Lower leg skin (tissue), 4 donors: ENCODE measurements at regions not wholly inside any gene's neighbourhood (a gene's known extent, or its start where the extent isn't known, plus 50 kb on each side); places are given as distances from the start of the nearest gene placed in this dataset.

Source experiments
- DNase-seq, 2 donors: peaks; one replicate each; pipeline ENCODE4 v3.0.0-alpha.2; 2019; ENCODE audit warnings: low spot score in 2 of 2
- H3K4me3 ChIP-seq: fragments of 200-600 bp; sonication (generic); 2 replicates; pipeline ENCODE4 v1.5.1; 2017; ENCODE audit warnings: mild to moderate bottlenecking, low read depth; ENCODE audit not compliant: poor library complexity, severe bottlenecking
- POLR2A ChIP-seq, 2 donors: fragments of 450-650 bp; IDR thresholded peaks; one replicate each; pipeline ENCODE4 v1.6.1; 2016 to 2017; ENCODE audit warnings: antibody characterized with exemption in 2 of 2, mild to moderate bottlenecking in 1 of 2, moderate library complexity in 1 of 2
- WGBS, 2 donors: methylation state at CpG; one replicate each; pipeline ENCODE4 v1.1.5; 2018; 5-methylcytosine and 5-hydroxymethylcytosine counted together
- intact Hi-C: fragments of 100-400 bp; cut with DNase I; formaldehyde crosslinking; loops from one replicate; pipeline ENCODE4 v1.15.0; 2023; ENCODE audit warnings: low total_unique reads
- TF ChIP-seq, protein P1 (sequence below), 3 donors: fragments of 450-650 bp; IDR thresholded peaks; one replicate each; pipeline ENCODE4 v1.5.1; 2016; ENCODE audit warnings: antibody characterized with exemption in 3 of 3, mild to moderate bottlenecking in 3 of 3, moderate library complexity in 2 of 3

- 60 to 69% methylated on average over 4 of the region's 4 CpGs for WGBS, 2 donors
- H3K4me3 ChIP-seq: no peak overlapping the region
- intact Hi-C loops: no loop called here
- TF ChIP-seq, protein P1, sequence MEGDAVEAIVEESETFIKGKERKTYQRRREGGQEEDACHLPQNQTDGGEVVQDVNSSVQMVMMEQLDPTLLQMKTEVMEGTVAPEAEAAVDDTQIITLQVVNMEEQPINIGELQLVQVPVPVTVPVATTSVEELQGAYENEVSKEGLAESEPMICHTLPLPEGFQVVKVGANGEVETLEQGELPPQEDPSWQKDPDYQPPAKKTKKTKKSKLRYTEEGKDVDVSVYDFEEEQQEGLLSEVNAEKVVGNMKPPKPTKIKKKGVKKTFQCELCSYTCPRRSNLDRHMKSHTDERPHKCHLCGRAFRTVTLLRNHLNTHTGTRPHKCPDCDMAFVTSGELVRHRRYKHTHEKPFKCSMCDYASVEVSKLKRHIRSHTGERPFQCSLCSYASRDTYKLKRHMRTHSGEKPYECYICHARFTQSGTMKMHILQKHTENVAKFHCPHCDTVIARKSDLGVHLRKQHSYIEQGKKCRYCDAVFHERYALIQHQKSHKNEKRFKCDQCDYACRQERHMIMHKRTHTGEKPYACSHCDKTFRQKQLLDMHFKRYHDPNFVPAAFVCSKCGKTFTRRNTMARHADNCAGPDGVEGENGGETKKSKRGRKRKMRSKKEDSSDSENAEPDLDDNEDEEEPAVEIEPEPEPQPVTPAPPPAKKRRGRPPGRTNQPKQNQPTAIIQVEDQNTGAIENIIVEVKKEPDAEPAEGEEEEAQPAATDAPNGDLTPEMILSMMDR (IDR thresholded peaks at IDR 0.05): no peak
- no peak for TF ChIP-seq POLR2A (IDR thresholded peaks at IDR 0.05)
- no peak for DNase-seq
Observed at GRCh38 chr2:201978333-201978732, 55.3 kb upstream of the FZD7 start.

- no peak overlapping the region for H3K4me3 ChIP-seq
- intact Hi-C loops: no loop called here
- peak in 1 of 2 donors; percentile 39 for DNase-seq
- 45 to 52% methylated on average over 4 of the region's 4 CpGs for WGBS, 2 donors
- TF ChIP-seq POLR2A (IDR thresholded peaks at IDR 0.05): no peak
- TF ChIP-seq, protein P1 (IDR thresholded peaks at IDR 0.05): no peak
Observed at GRCh38 chr2:201978986-201979385, 54.7 kb upstream of the FZD7 start.

DNA sequence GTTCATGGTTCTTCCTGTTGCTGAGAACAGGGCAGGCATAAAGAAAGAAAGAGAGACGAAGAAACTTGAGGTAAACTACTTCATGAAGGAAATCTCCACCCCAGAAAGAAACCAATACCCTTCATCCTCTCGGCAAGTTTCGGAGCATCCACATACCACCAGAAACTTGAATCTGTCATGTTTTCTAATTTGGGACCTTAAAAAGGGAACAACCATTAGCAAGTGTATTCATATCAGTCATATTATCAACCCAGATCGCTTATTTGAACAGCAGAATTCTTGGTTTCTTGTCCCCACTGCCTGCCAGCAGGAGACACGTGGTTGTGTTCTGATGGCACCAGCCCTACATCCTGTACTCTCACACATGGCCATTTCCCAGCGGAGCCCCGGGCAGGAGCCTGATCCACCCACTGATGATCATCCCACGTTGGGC, 53.2 kb upstream of the FZD7 start:
- DNase-seq: no peak
- WGBS, 2 donors: 65 to 81% methylated on average over 8 of the region's 8 CpGs
- intact Hi-C loops: no loop called here
- TF ChIP-seq, protein P1 (IDR thresholded peaks at IDR 0.05): no peak
- no peak overlapping the region for H3K4me3 ChIP-seq

DNA sequence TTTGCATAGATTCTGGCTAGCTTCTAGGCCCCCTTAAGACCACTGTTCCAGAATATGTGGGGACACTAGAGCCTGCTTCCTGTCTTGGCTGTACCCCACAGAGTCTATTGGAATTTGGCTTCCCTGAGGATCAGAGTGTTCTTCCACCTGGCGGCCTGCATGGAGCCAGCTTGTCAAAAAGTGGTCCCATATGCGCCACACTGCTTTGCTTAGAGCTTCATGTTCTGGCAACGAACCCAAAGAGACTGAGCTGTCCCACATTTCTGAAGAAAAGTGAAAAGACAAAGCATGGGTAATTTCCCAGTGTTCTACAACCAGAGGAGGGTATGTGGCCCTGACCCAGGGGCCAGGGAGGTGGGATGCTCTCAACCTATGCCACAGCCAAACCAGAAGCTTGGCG, 52.7 kb upstream of the FZD7 start:
- no peak for TF ChIP-seq POLR2A (IDR thresholded peaks at IDR 0.05)
- TF ChIP-seq, protein P1 (IDR thresholded peaks at IDR 0.05): no peak
- 73 to 88% methylated on average over 4 of the region's 4 CpGs for WGBS, 2 donors
- no peak overlapping the region for H3K4me3 ChIP-seq
- intact Hi-C loops: no loop called here
- no peak for DNase-seq

DNA sequence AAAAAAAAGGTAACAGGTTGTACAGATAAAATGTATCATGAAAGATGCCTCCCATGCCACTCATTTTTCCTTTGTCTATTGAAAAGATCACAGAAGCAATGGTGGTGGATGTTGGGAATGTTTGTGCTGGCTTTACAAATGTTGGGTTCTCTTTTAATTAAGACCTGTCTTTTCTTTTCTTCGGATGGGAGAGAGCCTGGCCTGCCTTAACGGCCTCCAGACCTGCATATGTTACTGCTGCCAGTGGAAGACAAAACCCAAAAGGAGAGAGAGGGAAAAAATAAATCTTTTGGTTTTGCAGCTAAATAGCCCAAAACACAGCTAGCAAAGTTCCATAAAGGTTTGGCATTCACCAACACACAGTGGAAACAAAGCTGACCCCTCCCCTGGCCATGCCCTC, 50.5 kb upstream of the FZD7 start:
- DNase-seq: no peak
- intact Hi-C loops: no loop called here
- WGBS, 2 donors: 53 to 77% methylated on average over 2 of the region's 2 CpGs
- TF ChIP-seq, protein P1 (IDR thresholded peaks at IDR 0.05): no peak
- TF ChIP-seq POLR2A (IDR thresholded peaks at IDR 0.05): no peak
- H3K4me3 ChIP-seq: no peak overlapping the region

DNA sequence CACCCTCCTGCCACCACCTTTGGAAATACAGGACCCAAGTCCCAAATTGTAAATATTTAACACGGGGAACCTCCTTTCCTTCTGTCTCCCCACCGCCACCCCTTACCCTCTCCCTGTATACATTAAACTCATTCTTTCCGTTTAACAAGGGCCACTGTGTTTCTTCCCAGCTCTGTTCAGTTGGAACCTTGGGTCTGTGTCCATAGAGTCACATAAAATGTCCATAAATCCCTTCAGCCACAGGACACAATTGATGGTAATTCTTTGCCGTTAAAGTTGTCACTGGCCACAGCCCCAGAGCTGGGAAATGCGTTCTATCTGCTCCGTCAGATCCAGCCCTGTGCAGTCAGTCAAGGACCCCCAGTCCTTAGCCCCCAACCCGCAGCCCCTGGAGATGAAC, 49.9 kb upstream of the FZD7 start:
- no peak overlapping the region for H3K4me3 ChIP-seq
- WGBS, 2 donors: 89 to 94% methylated on average over 7 of the region's 7 CpGs
- DNase-seq: no peak
- intact Hi-C loops: no loop called here
- TF ChIP-seq POLR2A (IDR thresholded peaks at IDR 0.05): no peak
- TF ChIP-seq, protein P1 (IDR thresholded peaks at IDR 0.05): no peak
